IMR-90 (cell line): ENCODE measurements at regions not wholly inside any gene's neighbourhood (a gene's known extent, or its start where the extent isn't known, plus 50 kb on each side); places are given as distances from the start of the nearest gene placed in this dataset.

Source experiments
- ATAC-seq: fragments of 200-7000 bp; cut with Tn5 transposase; 2 replicates; pipeline ENCODE4 v1.9.1; 2020; ENCODE audit warnings: low read depth, mild to moderate bottlenecking, moderate library complexity
- BruUV-seq: library from RNA; stranded (reverse); fragments of 400-500 nt; replicated peaks from 2 replicates; lab custom pipeline; 2021; lab: Mats Ljungman, UMichigan
- CTCF ChIA-PET: fragments of 300-600 bp; formaldehyde crosslinking; extraction: SDS; loops from one replicate; lab custom pipeline; 2021; ENCODE audit warnings: antibody characterized with exemption; lab: Yijun Ruan, JAX
- POLR2A ChIA-PET: fragments of 300-600 bp; sonication (Branson Sonifier 250); formaldehyde crosslinking; loops from one replicate; lab custom pipeline; 2022; ENCODE audit warnings: antibody characterized with exemption; ENCODE audit not compliant: unreplicated experiment; lab: Charles Lee
- DNase-seq: peaks from one replicate; pipeline ENCODE4 v3.0.0; 2013
- H2AFZ ChIP-seq: replicated peaks from 2 replicates; pipeline ENCODE3; 2013; ENCODE audit warnings: low read length, mild to moderate bottlenecking; ENCODE audit not compliant: poor library complexity
- H2AK5ac ChIP-seq: 2 replicates; pipeline ENCODE4 v1.6.1; 2013; ENCODE audit warnings: low read depth, low read length, inconsistent platforms
- H2AK9ac ChIP-seq: replicated peaks from 2 replicates; pipeline ENCODE3; 2013; ENCODE audit warnings: mild to moderate bottlenecking, low read depth, low read length, moderate library complexity; ENCODE audit not compliant: poor library complexity
- H2BK120ac ChIP-seq: 2 replicates; pipeline ENCODE4 v1.6.1; 2013; ENCODE audit warnings: low read depth, low read length, inconsistent platforms
- H2BK15ac ChIP-seq: 3 replicates; pipeline ENCODE4 v1.6.1; 2013; ENCODE audit warnings: low read depth, low read length, inconsistent platforms
- H2BK20ac ChIP-seq: 2 replicates; pipeline ENCODE4 v1.6.1; 2013; ENCODE audit warnings: low read depth, mild to moderate bottlenecking, inconsistent platforms, low read length, moderate library complexity
- H2BK5ac ChIP-seq: 2 replicates; pipeline ENCODE4 v1.6.1; 2013; ENCODE audit warnings: mild to moderate bottlenecking, low read depth, low read length, inconsistent platforms; ENCODE audit not compliant: poor library complexity, severe bottlenecking
- H3K14ac ChIP-seq: replicated peaks from 2 replicates; pipeline ENCODE4 v1.6.1; 2013; ENCODE audit warnings: low read depth, low read length, inconsistent platforms
- H3K18ac ChIP-seq: 2 replicates; pipeline ENCODE4 v1.6.1; 2013; ENCODE audit warnings: low read depth, low read length, control low read depth
- H3K23ac ChIP-seq: 2 replicates; pipeline ENCODE4 v1.6.1; 2013; ENCODE audit warnings: low read depth, low read length, inconsistent platforms
- H3K27ac ChIP-seq: 2 replicates; pipeline ENCODE4 v1.5.1; 2013; ENCODE audit warnings: mild to moderate bottlenecking, control low read depth, low read length; ENCODE audit not compliant: insufficient read depth
- H3K27me3 ChIP-seq: 2 replicates; pipeline ENCODE4 v1.6.1; 2013; ENCODE audit warnings: low read length; ENCODE audit not compliant: control insufficient read depth, insufficient read depth
- H3K36me3 ChIP-seq: 2 replicates; pipeline ENCODE4 v1.6.1; 2013; ENCODE audit warnings: low read length, mixed read lengths; ENCODE audit not compliant: control insufficient read depth, insufficient read depth
- H3K4ac ChIP-seq: 2 replicates; pipeline ENCODE4 v1.6.1; 2013; ENCODE audit warnings: low read depth, low read length, inconsistent platforms
- H3K4me1 ChIP-seq: 2 replicates; pipeline ENCODE4 v1.6.1; 2013; ENCODE audit warnings: low read length, mixed read lengths; ENCODE audit not compliant: control insufficient read depth, insufficient read depth
- H3K4me2 ChIP-seq: 2 replicates; pipeline ENCODE4 v1.6.1; 2013; ENCODE audit warnings: low read depth, mild to moderate bottlenecking, control low read depth, low read length, moderate library complexity
- H3K4me3 ChIP-seq: 2 replicates; pipeline ENCODE4 v1.5.1; 2013; ENCODE audit warnings: low read depth, mild to moderate bottlenecking, control low read depth, low read length, moderate library complexity; ENCODE audit not compliant: insufficient read depth
- H3K56ac ChIP-seq: 2 replicates; pipeline ENCODE4 v1.6.1; 2013; ENCODE audit warnings: low read length, inconsistent platforms; ENCODE audit not compliant: insufficient read depth; ENCODE audit errors: extremely low read depth
- H3K79me1 ChIP-seq, 2 experiments: 2 replicates each; pipeline ENCODE4 v1.6.1; 2013; ENCODE audit warnings: low read length in 2 of 2, inconsistent platforms in 1 of 2, low read depth in 1 of 2
- H3K9ac ChIP-seq: 2 replicates; pipeline ENCODE4 v1.6.1; 2013; ENCODE audit warnings: low read depth, low read length, control low read depth
- H3K9me1 ChIP-seq: 2 replicates; pipeline ENCODE4 v1.6.1; 2013; ENCODE audit warnings: low read length, inconsistent platforms; ENCODE audit not compliant: insufficient read depth
- H3K9me3 ChIP-seq: 2 replicates; pipeline ENCODE4 v1.6.1; 2013; ENCODE audit warnings: low read length; ENCODE audit not compliant: control insufficient read depth, insufficient read depth
- H4K20me1 ChIP-seq: 2 replicates; pipeline ENCODE4 v1.6.1; 2013; ENCODE audit warnings: low read length, inconsistent platforms; ENCODE audit not compliant: insufficient read depth
- H4K5ac ChIP-seq: 2 replicates; pipeline ENCODE4 v1.6.1; 2013; ENCODE audit warnings: mild to moderate bottlenecking, low read depth, low read length, control low read depth
- H4K8ac ChIP-seq, 2 experiments: 2 replicates each; pipeline ENCODE4 v1.6.1; 2013; ENCODE audit warnings: low read depth in 2 of 2, low read length in 2 of 2, control low read depth in 1 of 2, inconsistent platforms in 1 of 2
- H4K91ac ChIP-seq: 2 replicates; pipeline ENCODE4 v1.6.1; 2013; ENCODE audit warnings: low read depth, low read length, inconsistent platforms; ENCODE audit not compliant: insufficient read depth
- CEBPB ChIP-seq: IDR thresholded peaks from 2 replicates; pipeline ENCODE4 v1.6.1; 2012; ENCODE audit warnings: low read depth, low read length, improper control_type of control experiment
- CHD1 ChIP-seq: IDR thresholded peaks from 2 replicates; pipeline ENCODE4 v1.6.1; 2012; ENCODE audit warnings: low read depth, low read length, improper control_type of control experiment
- MAFK ChIP-seq: IDR thresholded peaks from 2 replicates; pipeline ENCODE4 v1.6.1; 2012; ENCODE audit warnings: low read depth, low read length, improper control_type of control experiment
- MAZ ChIP-seq: IDR thresholded peaks from 2 replicates; pipeline ENCODE4 v1.6.1; 2012; ENCODE audit warnings: low read depth, mild to moderate bottlenecking, low read length, improper control_type of control experiment, moderate library complexity, borderline replicate concordance
- NFE2L2 ChIP-seq: fragments of 150-350 bp; IDR thresholded peaks from 2 replicates; pipeline ENCODE4 v1.6.1; 2016; ENCODE audit warnings: low read depth, mild to moderate bottlenecking, low read length
- RFX5 ChIP-seq: IDR thresholded peaks from 2 replicates; pipeline ENCODE4 v1.8.0; 2012; ENCODE audit warnings: low read depth, mild to moderate bottlenecking, low read length, moderate library complexity
- WGBS, 2 experiments: methylation state at CpG; one replicate each; pipeline versions ENCODE4 v1.1.5 to v1.1.7; 2013; ENCODE audit warnings: missing lambda C conversion rate in 2 of 2; ENCODE audit not compliant: insufficient read length in 1 of 2; ENCODE audit errors: extremely low coverage in 2 of 2; 5-methylcytosine and 5-hydroxymethylcytosine counted together
- dilution Hi-C: fragments of 300-500 bp; cut with HindIII; formaldehyde crosslinking; loops from one replicate; pipeline ENCODE4 v1.14.3; 2018; ENCODE audit warnings: low sequenced_read_pairs; ENCODE audit not compliant: unreplicated experiment
- in situ Hi-C: fragments of 300-500 bp; cut with MboI; formaldehyde crosslinking; loops from 3 replicates; pipeline ENCODE4 v1.14.3; 2019; ENCODE audit warnings: low sequenced_read_pairs, inconsistent platforms, mixed read lengths
- intact Hi-C: fragments of 100-400 bp; cut with micrococcal nuclease; formaldehyde crosslinking; loops from 2 replicates; pipeline ENCODE4 v1.10.0; 2022

DNA sequence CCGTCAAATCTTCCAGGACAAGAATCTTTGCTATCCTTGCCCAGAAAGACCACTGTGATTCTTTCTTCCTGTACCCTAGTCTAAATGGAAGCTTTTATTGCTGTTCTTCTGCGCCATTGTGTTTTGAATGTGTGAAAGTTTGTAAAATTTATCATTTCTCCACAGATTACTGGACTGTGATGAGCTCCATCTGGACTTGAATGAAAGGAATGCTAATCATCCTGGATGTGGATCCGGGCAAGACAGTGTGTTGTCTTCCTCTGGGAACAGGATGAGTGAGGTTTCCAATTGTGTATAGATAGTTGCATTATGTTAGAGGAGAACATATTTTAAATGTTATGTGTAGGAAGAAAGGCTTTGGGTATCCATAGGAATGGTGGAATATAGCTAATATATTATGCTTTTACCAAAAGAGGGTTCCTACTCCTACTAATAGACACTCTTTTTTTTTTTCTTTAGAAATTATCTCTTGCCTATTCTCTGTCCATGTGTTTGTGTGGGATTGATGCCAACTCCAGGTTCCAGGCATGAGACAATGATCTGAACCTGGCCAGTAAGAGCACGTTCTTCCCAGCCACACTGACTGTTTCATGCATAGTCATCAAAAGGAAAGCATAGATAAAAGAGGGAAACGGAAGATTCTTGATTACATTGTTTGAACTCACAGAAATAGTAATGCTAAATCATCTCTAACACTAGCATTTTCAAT, 803.6 kb upstream of the ADGRL3 start:
- Histone ChIP-seq H3K23ac (no peak overlapping the region), H3K9me1 (no peaks in the 10 kb centered on the region), H4K5ac (no peak overlapping the region), H3K4me2 (no peak overlapping the region), H3K27ac (no peak overlapping the region), H3K14ac (no peak overlapping the region), H2BK5ac (no peak overlapping the region), H3K27me3 (no peaks in the 10 kb centered on the region), H3K9me3 (no peaks in the 10 kb centered on the region), H3K4me3 (no peak overlapping the region), H3K18ac (no peak overlapping the region), H3K9ac (no peak overlapping the region), H2AK5ac (no peak overlapping the region), H4K91ac (no peak overlapping the region), H3K79me1 (no peaks in the 10 kb centered on the region), H2AK9ac (no peak overlapping the region), H3K36me3 (no peaks in the 10 kb centered on the region), H2BK120ac (no peak overlapping the region), H3K4ac (no peak overlapping the region), H4K8ac (no peak overlapping the region), H3K4me1 (no peaks in the 10 kb centered on the region), H4K20me1 (no peaks in the 10 kb centered on the region), H2BK20ac (no peak overlapping the region), H3K56ac (no peak overlapping the region), H2BK15ac (no peak overlapping the region), H2AFZ (no peak overlapping the region)
- intact Hi-C loops (no loop called here), dilution Hi-C loops (no loop called here), in situ Hi-C loops (no loop called here)
- WGBS, 2 experiments, result no CpG with 5 or more reads among the region's 5 CpGs
- CTCF ChIA-PET, result interaction anchor here (0.6 kb wide), 1 partner anchor 821 kb away, joined by 3 read pairs; no protein-coding TSS in a partner anchor
- DNase-seq (no peak), ATAC-seq (no peak)
- POLR2A ChIA-PET, result no interaction called here
- BruUV-seq, result no TSS peak
- TF ChIP-seq MAFK (no peak), MAZ (no peak), CEBPB (no peak), RFX5 (no peak), CHD1 (no peak), NFE2L2 (no peak)
